Left colon (tissue), 2 donors: ENCODE measurements at regions not wholly inside any gene's neighbourhood (a gene's known extent, or its start where the extent isn't known, plus 50 kb on each side); places are given as distances from the start of the nearest gene placed in this dataset.
"Not testable (repeated sequence)": the region's sequence is repeated elsewhere in the genome, so short reads cannot be mapped to it uniquely, and the experiment has no call there.

Source experiments
- ATAC-seq: fragments of 200-7000 bp; cut with Tn5 transposase; one replicate; pipeline ENCODE4 v1.9.1; 2020; ENCODE audit warnings: mild to moderate bottlenecking, moderate library complexity
- DNase-seq, 2 donors: peaks; one replicate each; pipeline ENCODE4 v3.0.0-alpha.2; 2020
- intact Hi-C, 2 donors: fragments of 100-400 bp; cut with DNase I in 1 of 2; cut with micrococcal nuclease in 1 of 2; formaldehyde crosslinking; loops; one replicate each; pipeline versions ENCODE4 v1.11.2 to v1.14.0; 2022; cut with DNase I, micrococcal nuclease
- donor health status: DM: no; HTN: no; CAD: no.
- donor health status: DM: yes; HTN: yes; CAD: no.

- DNase-seq = no peak
- no peak for ATAC-seq
- intact Hi-C loops = no loop called here
These were observed 469.8 kb upstream of the ZNF507 start for GRCh38 chr19:31875591-31875990.

GRCh38 chr19:31880283-31880682 is 465.1 kb upstream of the ZNF507 start:
- DNase-seq = no peak
- intact Hi-C loops = no loop called here
- ATAC-seq = no peak

- DNase-seq (no peak), ATAC-seq (no peak)
- intact Hi-C loops = no loop called here
These were observed 463.4 kb upstream of the ZNF507 start for GRCh38 chr19:31881988-31882387.

GRCh38 chr19:31882709-31883108 is 462.7 kb upstream of the ZNF507 start:
- intact Hi-C loops = no loop called here
- ATAC-seq (no peak), DNase-seq (no peak)

GRCh38 chr19:31883296-31883990 is 462.0 kb upstream of the ZNF507 start:
- intact Hi-C loops = no loop called here
- ATAC-seq (no peak), DNase-seq (no peak)

GRCh38 chr19:31885280-31885853 is 460.0 kb upstream of the ZNF507 start:
- no peak for ATAC-seq
- intact Hi-C loops = no loop called here

GRCh38 chr19:31890230-31890629 is 455.2 kb upstream of the ZNF507 start:
- ATAC-seq = no peak
- intact Hi-C loops = no loop called here
- no peak for DNase-seq

More at GRCh38 chr19:31885280-31885853, 460.0 kb upstream of the ZNF507 start:
- no peak for DNase-seq

- ATAC-seq (no peak), DNase-seq (no peak)
- intact Hi-C loops = no loop called here
These were observed 453.4 kb upstream of the ZNF507 start for GRCh38 chr19:31892060-31892459.

GRCh38 chr19:31893491-31893890 is 451.9 kb upstream of the ZNF507 start:
- intact Hi-C loops, DNase-seq, ATAC-seq: not testable (repeated sequence)

GRCh38 chr19:31894451-31894850 is 451.0 kb upstream of the ZNF507 start:
- no peak for ATAC-seq
- no peak for DNase-seq
- intact Hi-C loops = no loop called here

GRCh38 chr19:31897292-31897691 is 448.1 kb upstream of the ZNF507 start:
- ATAC-seq (no peak), DNase-seq (no peak)
- intact Hi-C loops = no loop called here

GRCh38 chr19:31900991-31901390 is 444.4 kb upstream of the ZNF507 start:
- intact Hi-C loops = no loop called here
- ATAC-seq (no peak), DNase-seq (no peak)

- DNase-seq = no peak
- ATAC-seq = no peak
- intact Hi-C loops = no loop called here
These were observed 442.6 kb upstream of the ZNF507 start for GRCh38 chr19:31902821-31903220.

GRCh38 chr19:31903979-31904378 is 441.4 kb upstream of the ZNF507 start:
- intact Hi-C loops = no loop called here
- DNase-seq = no peak
- ATAC-seq = no peak

GRCh38 chr19:31906111-31906871 is 439.1 kb upstream of the ZNF507 start:
- ATAC-seq (no peak), DNase-seq (no peak)
- intact Hi-C loops = no loop called here

GRCh38 chr19:31907661-31908060 is 437.7 kb upstream of the ZNF507 start:
- ATAC-seq (no peak), DNase-seq (no peak)
- intact Hi-C loops = no loop called here

- ATAC-seq (no peak), DNase-seq (no peak)
- intact Hi-C loops = no loop called here
These were observed 437.3 kb upstream of the ZNF507 start for GRCh38 chr19:31908080-31908479.

- intact Hi-C loops = no loop called here
- DNase-seq (no peak), ATAC-seq (no peak)
These were observed 436.7 kb upstream of the ZNF507 start for GRCh38 chr19:31908496-31909225.

GRCh38 chr19:31910224-31910623 is 435.2 kb upstream of the ZNF507 start:
- intact Hi-C loops = no loop called here
- no peak for ATAC-seq
- no peak for DNase-seq

- intact Hi-C loops = no loop called here
- DNase-seq (no peak), ATAC-seq (no peak)
These were observed 433.8 kb upstream of the ZNF507 start for GRCh38 chr19:31911577-31911976.
